Upper lobe of left lung (tissue), 4 donors: ENCODE measurements at regions not wholly inside any gene's neighbourhood (a gene's known extent, or its start where the extent isn't known, plus 50 kb on each side); places are given as distances from the start of the nearest gene placed in this dataset.

ENCODE experiments used
- CTCF ChIP-seq, 6 experiments: fragments of 450-650 bp in 4 of 6; fragments of 200-600 bp in 2 of 6; sonication (generic) in 2 of 6; IDR thresholded peaks; one replicate each; pipeline ENCODE4 v1.5.1; 2016 to 2019; ENCODE audit warnings: antibody characterized with exemption in 6 of 6
- EP300 ChIP-seq, 4 donors: sonication (generic); formaldehyde crosslinking; IDR thresholded peaks; one replicate each; pipeline ENCODE4 v1.5.1; 2017; ENCODE audit warnings: antibody characterized with exemption in 4 of 4, control low read depth in 2 of 4
- POLR2A ChIP-seq, 4 donors: fragments of 450-650 bp; IDR thresholded peaks; one replicate each; pipeline ENCODE4 v1.5.1; 2016 to 2017; ENCODE audit warnings: antibody characterized with exemption in 4 of 4, mild to moderate bottlenecking in 2 of 4

GRCh38 chr3:196147116-196147515, 64.1 kb downstream of the ZDHHC19 start:
- TF ChIP-seq EP300 (IDR thresholded peaks at IDR 0.05) (no peak), POLR2A (IDR thresholded peaks at IDR 0.05) (no peak), CTCF (IDR thresholded peaks at IDR 0.05) (no peak)
